Spleen (tissue), 11 donors: ENCODE measurements at regions not wholly inside any gene's neighbourhood (a gene's known extent, or its start where the extent isn't known, plus 50 kb on each side); places are given as distances from the start of the nearest gene placed in this dataset.

Source experiments
- DNase-seq: peaks from one replicate; pipeline ENCODE4 v3.0.0-alpha.2; 2020
- H3K27ac ChIP-seq, 8 donors: fragments of 200-600 bp; sonication (generic) in 7 of 8; 1 replicate in 4 of 8; 2 replicates in 4 of 8; pipeline versions ENCODE4 v1.5.0 to v1.8.0; 2016 to 2021; ENCODE audit warnings: inconsistent platforms in 4 of 8, mild to moderate bottlenecking in 4 of 8, moderate library complexity in 1 of 8
- H3K27me3 ChIP-seq, 7 donors: fragments of 200-600 bp; sonication (generic) in 6 of 7; replicated peaks in 1 of 7; 1 replicate in 4 of 7; 2 replicates in 3 of 7; pipeline versions ENCODE4 v1.5.0 to v1.8.0; 2016 to 2021; ENCODE audit warnings: inconsistent platforms in 3 of 7, mild to moderate bottlenecking in 1 of 7
- H3K36me3 ChIP-seq, 6 donors: fragments of 200-600 bp; sonication (generic) in 5 of 6; 1 replicate in 4 of 6; 2 replicates in 2 of 6; pipeline versions ENCODE4 v1.5.0 to v1.8.0; 2016 to 2021; ENCODE audit warnings: inconsistent platforms in 2 of 6
- H3K4me1 ChIP-seq, 6 donors: fragments of 200-600 bp; sonication (generic) in 5 of 6; 1 replicate in 3 of 6; 2 replicates in 3 of 6; pipeline versions ENCODE4 v1.5.0 to v1.8.0; 2016 to 2021; ENCODE audit warnings: inconsistent platforms in 3 of 6
- H3K4me3 ChIP-seq, 8 donors: fragments of 200-600 bp; sonication (generic) in 7 of 8; 1 replicate in 4 of 8; 2 replicates in 4 of 8; pipeline versions ENCODE4 v1.5.0 to v1.8.0; 2016 to 2021; ENCODE audit warnings: inconsistent platforms in 4 of 8, mild to moderate bottlenecking in 4 of 8, moderate library complexity in 2 of 8
- H3K9me3 ChIP-seq, 8 donors: fragments of 200-600 bp; sonication (generic) in 7 of 8; 1 replicate in 4 of 8; 2 replicates in 4 of 8; pipeline versions ENCODE4 v1.5.0 to v1.8.0; 2016 to 2021; ENCODE audit warnings: inconsistent platforms in 4 of 8
- POLR2A ChIP-seq, 3 donors: fragments of 450-650 bp; IDR thresholded peaks; one replicate each; pipeline ENCODE4 v1.5.1; 2017; ENCODE audit warnings: antibody characterized with exemption in 3 of 3, mild to moderate bottlenecking in 1 of 3
- POLR2AphosphoS5 ChIP-seq, 3 donors: sonication (generic); formaldehyde crosslinking; IDR thresholded peaks; one replicate each; pipeline ENCODE4 v1.5.1; 2017; ENCODE audit warnings: antibody characterized with exemption in 3 of 3
- WGBS, 5 donors: extraction: QIAGEN DNeasy Blood & Tissue Kit in 3 of 5; methylation state at CpG; one replicate each; pipeline versions ENCODE4 v1.1.5 to v1.1.7; 2013 to 2018; 5-methylcytosine and 5-hydroxymethylcytosine counted together
- intact Hi-C: fragments of 100-400 bp; cut with DNase I; formaldehyde crosslinking; loops from one replicate; pipeline ENCODE4 v1.15.0; 2023; ENCODE audit warnings: low total_unique reads
- TF ChIP-seq, protein P1 (sequence below), 11 experiments: fragments of 200-600 bp in 7 of 11; fragments of 450-650 bp in 4 of 11; sonication (generic) in 4 of 11; IDR thresholded peaks in 8 of 11; conservative IDR thresholded peaks in 3 of 11; 1 replicate in 7 of 11; 2 replicates in 4 of 11; pipeline versions ENCODE4 v1.4.0 to v1.8.0; 2016 to 2021; ENCODE audit warnings: antibody characterized with exemption in 11 of 11, inconsistent platforms in 4 of 11, mild to moderate bottlenecking in 1 of 11
- donor health status: healthy with polysubstance abuse.
- donor health status: DM: no; HTN: no; CAD: no; lungs with moderate emphysema.
- donor health status: DM: no; HTN: no; CAD: no.
- donor health status: Bipolar disorder and iron deficiency.
- donor health status: healthy.
- donor health status: DM: no; HTN: no; CAD: no.
- donor health status: DM: yes; HTN: yes; CAD: no.

DNA sequence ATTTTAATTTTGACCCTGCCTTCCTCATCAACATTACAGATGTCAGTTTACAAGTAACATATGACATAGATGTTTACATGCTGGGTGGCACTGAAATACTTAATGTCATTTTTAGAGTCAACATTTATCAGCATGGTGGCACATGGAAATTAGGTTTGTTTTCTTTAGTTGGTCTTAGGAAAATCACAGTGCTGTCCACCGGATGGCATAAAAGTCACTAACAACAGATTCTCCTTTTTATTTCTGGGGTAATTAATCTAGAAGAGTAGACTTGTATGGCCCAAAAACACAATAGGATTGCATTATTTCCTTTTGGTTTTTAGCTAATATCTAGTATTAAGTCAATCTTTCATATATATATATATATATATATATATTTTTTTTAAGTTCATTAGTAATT, 88.6 kb upstream of the HHIP start:
- Histone ChIP-seq H3K27me3 (no peaks in the 10 kb centered on the region), H3K9me3 (no peaks in the 10 kb centered on the region), H3K27ac (no peak overlapping the region), H3K4me3 (no peak overlapping the region), H3K36me3 (no peaks in the 10 kb centered on the region), H3K4me1 (no peaks in the 10 kb centered on the region)
- 67 to 82% (median 73%) methylated on average over 1 of the region's 1 CpG for WGBS, 5 donors
- DNase-seq: no peak
- TF ChIP-seq POLR2AphosphoS5 (IDR thresholded peaks at IDR 0.05): no peak
- TF ChIP-seq, protein P1, sequence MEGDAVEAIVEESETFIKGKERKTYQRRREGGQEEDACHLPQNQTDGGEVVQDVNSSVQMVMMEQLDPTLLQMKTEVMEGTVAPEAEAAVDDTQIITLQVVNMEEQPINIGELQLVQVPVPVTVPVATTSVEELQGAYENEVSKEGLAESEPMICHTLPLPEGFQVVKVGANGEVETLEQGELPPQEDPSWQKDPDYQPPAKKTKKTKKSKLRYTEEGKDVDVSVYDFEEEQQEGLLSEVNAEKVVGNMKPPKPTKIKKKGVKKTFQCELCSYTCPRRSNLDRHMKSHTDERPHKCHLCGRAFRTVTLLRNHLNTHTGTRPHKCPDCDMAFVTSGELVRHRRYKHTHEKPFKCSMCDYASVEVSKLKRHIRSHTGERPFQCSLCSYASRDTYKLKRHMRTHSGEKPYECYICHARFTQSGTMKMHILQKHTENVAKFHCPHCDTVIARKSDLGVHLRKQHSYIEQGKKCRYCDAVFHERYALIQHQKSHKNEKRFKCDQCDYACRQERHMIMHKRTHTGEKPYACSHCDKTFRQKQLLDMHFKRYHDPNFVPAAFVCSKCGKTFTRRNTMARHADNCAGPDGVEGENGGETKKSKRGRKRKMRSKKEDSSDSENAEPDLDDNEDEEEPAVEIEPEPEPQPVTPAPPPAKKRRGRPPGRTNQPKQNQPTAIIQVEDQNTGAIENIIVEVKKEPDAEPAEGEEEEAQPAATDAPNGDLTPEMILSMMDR (IDR thresholded peaks at IDR 0.05 in 8 of 11, conservative IDR thresholded peaks at IDR 0.05 in 3 of 11): no peak
- TF ChIP-seq POLR2A (IDR thresholded peaks at IDR 0.05): no peak
- intact Hi-C loops: no loop called here

DNA sequence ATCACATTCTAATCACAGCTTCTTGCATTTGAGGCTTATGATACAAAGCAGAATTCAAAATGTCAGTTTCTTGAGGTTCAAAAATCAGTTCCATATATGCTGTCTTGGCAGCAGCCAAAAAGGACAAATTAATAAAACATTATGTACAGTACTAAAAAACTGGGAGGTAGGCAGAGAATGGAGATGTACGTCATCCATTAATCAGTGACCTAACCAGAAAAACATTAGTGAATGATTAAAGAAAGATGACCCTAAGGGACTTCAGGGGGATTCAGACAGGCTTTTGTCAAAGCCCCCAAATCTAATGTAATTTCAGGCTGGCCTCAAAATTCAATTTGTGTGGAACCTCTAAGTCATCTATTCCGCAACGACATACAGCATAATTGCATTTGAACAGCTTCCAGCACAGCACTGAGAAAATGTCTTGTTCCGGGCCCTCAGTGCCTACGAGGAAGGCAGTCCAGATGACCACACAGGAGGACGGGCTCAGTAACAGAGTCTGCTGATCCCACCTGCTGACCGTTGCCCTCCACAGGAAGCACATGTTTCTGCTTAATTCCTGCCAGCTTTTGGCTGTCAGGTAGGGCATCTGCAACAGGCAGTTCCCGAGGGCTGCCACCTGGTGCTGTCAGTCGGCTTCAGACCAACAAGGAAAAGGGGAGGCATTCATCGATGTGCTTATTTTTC, 83.8 kb upstream of the HHIP start:
- intact Hi-C loops: no loop called here
- Histone ChIP-seq H3K36me3 (no peaks in the 10 kb centered on the region), H3K9me3 (no peaks in the 10 kb centered on the region), H3K27me3 (no peaks in the 10 kb centered on the region), H3K4me1 (no peaks in the 10 kb centered on the region), H3K27ac (no peak overlapping the region), H3K4me3 (no peak overlapping the region)
- 21 to 36% (median 27%) methylated on average over 10 of the region's 10 CpGs for WGBS, 5 donors
- TF ChIP-seq POLR2AphosphoS5 (IDR thresholded peaks at IDR 0.05): no peak
- TF ChIP-seq, protein P1 (IDR thresholded peaks at IDR 0.05 in 8 of 11, conservative IDR thresholded peaks at IDR 0.05 in 3 of 11): no peak
- TF ChIP-seq POLR2A (IDR thresholded peaks at IDR 0.05): no peak
- no peak for DNase-seq

DNA sequence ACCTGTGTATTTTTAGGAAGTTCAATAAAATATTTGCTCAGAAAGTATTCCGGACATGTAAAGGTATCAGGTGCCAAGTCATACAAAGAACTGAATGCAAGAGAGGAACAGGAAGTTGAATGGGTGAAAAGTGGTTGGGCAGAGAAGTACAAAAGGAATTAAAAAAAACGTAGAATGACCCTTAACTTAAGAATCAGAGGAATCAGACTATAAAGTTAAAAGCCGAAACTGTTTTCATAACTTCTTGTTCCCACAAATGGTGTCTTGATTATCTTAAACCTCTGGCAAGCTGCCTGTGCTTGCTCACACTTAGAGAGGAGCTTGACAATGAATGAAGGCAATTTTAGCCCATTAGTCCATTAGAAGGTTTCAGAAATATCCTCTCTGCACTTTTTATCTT, 81.6 kb upstream of the HHIP start:
- TF ChIP-seq POLR2AphosphoS5 (IDR thresholded peaks at IDR 0.05) (no peak), POLR2A (IDR thresholded peaks at IDR 0.05) (no peak)
- TF ChIP-seq, protein P1 (IDR thresholded peaks at IDR 0.05 in 8 of 11, conservative IDR thresholded peaks at IDR 0.05 in 3 of 11): no peak
- Histone ChIP-seq H3K4me3 (no peak overlapping the region), H3K27ac (no peak overlapping the region), H3K4me1 (no peaks in the 10 kb centered on the region), H3K36me3 (no peaks in the 10 kb centered on the region), H3K27me3 (no peaks in the 10 kb centered on the region), H3K9me3 (peaks cover 0 to 5% (median 0%) of the 10 kb centered on the region in 8 donors)
- DNase-seq: no peak
- intact Hi-C loops: no loop called here
- WGBS, 5 donors: 28 to 39% (median 34%) methylated on average over 3 of the region's 3 CpGs

DNA sequence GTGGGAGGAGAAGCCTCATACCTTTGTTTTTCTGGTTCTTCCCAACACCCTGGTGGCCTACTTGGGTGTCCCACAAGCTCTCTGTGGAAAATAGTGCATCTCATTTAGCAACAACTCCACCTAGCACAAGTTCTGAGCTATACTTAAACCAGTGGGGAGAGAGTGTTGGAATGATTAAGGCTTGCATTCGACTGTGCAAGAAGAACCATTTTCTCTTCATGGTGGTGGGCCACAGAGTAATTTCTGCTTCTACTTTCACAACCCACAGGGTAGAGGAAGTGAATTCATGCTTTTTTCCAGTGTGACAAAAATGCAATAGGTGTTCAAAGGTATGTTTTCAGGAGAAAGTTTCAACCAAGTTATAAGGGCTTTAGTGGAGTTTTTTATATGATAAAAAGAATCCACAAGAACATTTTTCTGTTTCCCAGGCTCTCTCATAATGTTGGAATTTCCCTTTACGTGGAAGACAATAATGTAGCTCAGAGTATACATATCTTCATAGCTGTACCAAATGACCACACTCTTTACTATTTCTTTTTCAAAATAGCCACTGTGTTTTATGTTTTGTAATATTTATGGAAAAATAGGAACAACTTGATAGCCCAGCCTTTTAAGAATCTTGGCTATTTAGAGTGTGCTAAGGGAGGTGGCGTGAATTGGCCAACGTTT, 80.3 kb upstream of the HHIP start:
- Histone ChIP-seq H3K4me1 (no peaks in the 10 kb centered on the region), H3K36me3 (no peaks in the 10 kb centered on the region), H3K27ac (no peak overlapping the region), H3K9me3 (peaks cover 0 to 5% (median 0%) of the 10 kb centered on the region in 8 donors), H3K4me3 (no peak overlapping the region), H3K27me3 (no peaks in the 10 kb centered on the region)
- TF ChIP-seq, protein P1 (IDR thresholded peaks at IDR 0.05 in 8 of 11, conservative IDR thresholded peaks at IDR 0.05 in 3 of 11): no peak
- TF ChIP-seq POLR2AphosphoS5 (IDR thresholded peaks at IDR 0.05) (no peak), POLR2A (IDR thresholded peaks at IDR 0.05) (no peak)
- DNase-seq: no peak
- intact Hi-C loops: no loop called here
- 74 to 85% (median 78%) methylated on average over 4 of the region's 4 CpGs for whole genome bisulfite sequencing, 5 donors
